ENCODE measurements at regions not wholly inside any gene's neighbourhood (a gene's known extent, or its start where the extent isn't known, plus 50 kb on each side); places are given as distances from the start of the nearest gene placed in this dataset.

DNA sequence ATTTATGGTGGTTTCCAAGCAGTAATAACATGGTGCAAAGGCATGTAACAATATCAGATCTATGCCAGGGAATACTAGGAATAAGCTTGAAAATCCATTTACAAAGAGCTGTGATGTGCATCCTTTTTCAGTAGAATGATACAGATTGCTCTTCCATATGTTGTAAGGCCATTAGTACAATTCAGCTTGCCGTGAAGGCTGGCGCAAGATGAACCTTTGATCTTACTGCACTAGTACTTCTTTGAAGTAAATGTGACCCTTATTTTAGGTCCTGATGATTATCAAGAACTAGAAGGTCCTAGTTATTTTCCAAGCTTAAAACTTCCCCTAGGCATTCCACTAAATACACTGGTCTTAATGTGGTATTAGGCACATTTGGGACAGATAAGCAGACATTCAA lies 210.1 kb upstream of the CD96 start:
- H3K4me1 ChIP-seq (ENCODE audit: control insufficient read depth in 1 of 2, insufficient read depth in 2 of 2, low read length in 2 of 2), result no peaks in the 10 kb centered on the region
- no peak for ATAC-seq (ENCODE audit: low FRiP score)
- no peaks in the 10 kb centered on the region for H3K9me3 ChIP-seq (ENCODE audit: control insufficient read depth, low read length)
- H3K27me3 ChIP-seq (ENCODE audit: control insufficient read depth in 1 of 2, insufficient read depth in 2 of 2, low read length in 1 of 2), result no peaks in the 10 kb centered on the region
- intact Hi-C loops (cut with DNase I), result no loop called here
- no peak overlapping the region for H3K27ac ChIP-seq (ENCODE audit: low read depth in 1 of 2, low read length in 2 of 2)
- WGBS, 2 donors, result 63 to 81% methylated on average over 2 of the region's 2 CpGs
- no peak for DNase-seq
- H3K36me3 ChIP-seq (ENCODE audit: control insufficient read depth in 1 of 2, insufficient read depth in 2 of 2, low read length in 1 of 2), result no peaks in the 10 kb centered on the region
- no peak overlapping the region for H3K4me3 ChIP-seq (ENCODE audit: low read length in 2 of 2)

GRCh38 chr3:111332488-111333080 lies 209.4 kb upstream of the CD96 start:
- WGBS, 2 donors, result 79 to 83% methylated on average over 3 of the region's 3 CpGs
- H3K27ac ChIP-seq (ENCODE audit: low read depth in 1 of 2, low read length in 2 of 2), result no peak overlapping the region
- DNase-seq (no peak), ATAC-seq (ENCODE audit: low FRiP score) (no peak)
- H3K9me3 ChIP-seq (ENCODE audit: control insufficient read depth, low read length), result no peaks in the 10 kb centered on the region
- no peaks in the 10 kb centered on the region for H3K27me3 ChIP-seq (ENCODE audit: control insufficient read depth in 1 of 2, insufficient read depth in 2 of 2, low read length in 1 of 2)
- no peaks in the 10 kb centered on the region for H3K4me1 ChIP-seq (ENCODE audit: control insufficient read depth in 1 of 2, insufficient read depth in 2 of 2, low read length in 2 of 2)
- H3K36me3 ChIP-seq (ENCODE audit: control insufficient read depth in 1 of 2, insufficient read depth in 2 of 2, low read length in 1 of 2), result no peaks in the 10 kb centered on the region
- intact Hi-C loops (cut with DNase I), result no loop called here
- no peak overlapping the region for H3K4me3 ChIP-seq (ENCODE audit: low read length in 2 of 2)

GRCh38 chr3:111333642-111334041 lies 208.4 kb upstream of the CD96 start:
- 81 to 83% methylated on average over 3 of the region's 3 CpGs for WGBS, 2 donors

GRCh38 chr3:111335512-111336303 lies 206.3 kb upstream of the CD96 start:
- no peaks in the 10 kb centered on the region for H3K27me3 ChIP-seq (ENCODE audit: control insufficient read depth in 1 of 2, insufficient read depth in 2 of 2, low read length in 1 of 2)
- no peak for DNase-seq
- intact Hi-C loops (cut with DNase I), result no loop called here
- no peaks in the 10 kb centered on the region for H3K4me1 ChIP-seq (ENCODE audit: control insufficient read depth in 1 of 2, insufficient read depth in 2 of 2, low read length in 2 of 2)
- H3K27ac ChIP-seq (ENCODE audit: low read depth in 1 of 2, low read length in 2 of 2), result no peak overlapping the region
- ATAC-seq (ENCODE audit: low FRiP score), result no peak
- no peaks in the 10 kb centered on the region for H3K36me3 ChIP-seq (ENCODE audit: control insufficient read depth in 1 of 2, insufficient read depth in 2 of 2, low read length in 1 of 2)
- H3K9me3 ChIP-seq (ENCODE audit: control insufficient read depth, low read length), result peaks cover 1% of the 10 kb centered on the region
- 86 to 89% methylated on average over 2 of the region's 2 CpGs for WGBS, 2 donors
- H3K4me3 ChIP-seq (ENCODE audit: low read length in 2 of 2), result no peak overlapping the region

More at GRCh38 chr3:111333642-111334041, 208.4 kb upstream of the CD96 start:
- Histone ChIP-seq H3K9me3 (ENCODE audit: control insufficient read depth, low read length) (peaks cover 1% of the 10 kb centered on the region), H3K27me3 (ENCODE audit: control insufficient read depth in 1 of 2, insufficient read depth in 2 of 2, low read length in 1 of 2) (no peaks in the 10 kb centered on the region), H3K36me3 (ENCODE audit: control insufficient read depth in 1 of 2, insufficient read depth in 2 of 2, low read length in 1 of 2) (no peaks in the 10 kb centered on the region), H3K4me3 (ENCODE audit: low read length in 2 of 2) (no peak overlapping the region), H3K4me1 (ENCODE audit: control insufficient read depth in 1 of 2, insufficient read depth in 2 of 2, low read length in 2 of 2) (no peaks in the 10 kb centered on the region), H3K27ac (ENCODE audit: low read depth in 1 of 2, low read length in 2 of 2) (no peak overlapping the region)
- no peak for DNase-seq
- intact Hi-C loops (cut with DNase I), result no loop called here
- ATAC-seq (ENCODE audit: low FRiP score), result no peak

DNA sequence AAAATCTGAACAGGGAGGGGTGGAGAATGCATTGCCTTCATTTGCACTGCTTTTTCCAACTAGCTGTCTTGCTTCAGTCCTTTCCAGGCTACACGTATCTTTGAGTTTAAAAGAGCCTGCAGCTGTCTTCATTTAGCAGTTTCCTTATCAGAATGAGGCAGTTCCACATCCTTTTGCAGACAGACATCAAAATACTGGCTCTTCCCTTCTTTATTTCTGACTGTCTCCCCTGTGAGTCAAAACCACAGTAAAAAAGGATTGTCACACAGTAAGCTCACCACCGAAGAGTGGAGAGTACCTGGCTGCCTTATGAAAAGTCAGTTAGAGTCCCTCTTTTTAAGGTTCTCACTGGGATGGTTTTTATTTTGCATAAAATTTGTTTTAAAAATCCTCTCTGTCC lies 205.5 kb upstream of the CD96 start:
- 54 to 58% methylated on average over 2 of the region's 2 CpGs for WGBS, 2 donors
- no peak overlapping the region for H3K27ac ChIP-seq (ENCODE audit: low read depth in 1 of 2, low read length in 2 of 2)
- peaks cover 6% of the 10 kb centered on the region for H3K9me3 ChIP-seq (ENCODE audit: control insufficient read depth, low read length)
- no peaks in the 10 kb centered on the region for H3K27me3 ChIP-seq (ENCODE audit: control insufficient read depth in 1 of 2, insufficient read depth in 2 of 2, low read length in 1 of 2)
- no peaks in the 10 kb centered on the region for H3K4me1 ChIP-seq (ENCODE audit: control insufficient read depth in 1 of 2, insufficient read depth in 2 of 2, low read length in 2 of 2)
- intact Hi-C loops (cut with DNase I), result no loop called here
- DNase-seq, result no peak
- H3K36me3 ChIP-seq (ENCODE audit: control insufficient read depth in 1 of 2, insufficient read depth in 2 of 2, low read length in 1 of 2), result no peaks in the 10 kb centered on the region
- H3K4me3 ChIP-seq (ENCODE audit: low read length in 2 of 2), result no peak overlapping the region
- ATAC-seq (ENCODE audit: low FRiP score), result no peak

DNA sequence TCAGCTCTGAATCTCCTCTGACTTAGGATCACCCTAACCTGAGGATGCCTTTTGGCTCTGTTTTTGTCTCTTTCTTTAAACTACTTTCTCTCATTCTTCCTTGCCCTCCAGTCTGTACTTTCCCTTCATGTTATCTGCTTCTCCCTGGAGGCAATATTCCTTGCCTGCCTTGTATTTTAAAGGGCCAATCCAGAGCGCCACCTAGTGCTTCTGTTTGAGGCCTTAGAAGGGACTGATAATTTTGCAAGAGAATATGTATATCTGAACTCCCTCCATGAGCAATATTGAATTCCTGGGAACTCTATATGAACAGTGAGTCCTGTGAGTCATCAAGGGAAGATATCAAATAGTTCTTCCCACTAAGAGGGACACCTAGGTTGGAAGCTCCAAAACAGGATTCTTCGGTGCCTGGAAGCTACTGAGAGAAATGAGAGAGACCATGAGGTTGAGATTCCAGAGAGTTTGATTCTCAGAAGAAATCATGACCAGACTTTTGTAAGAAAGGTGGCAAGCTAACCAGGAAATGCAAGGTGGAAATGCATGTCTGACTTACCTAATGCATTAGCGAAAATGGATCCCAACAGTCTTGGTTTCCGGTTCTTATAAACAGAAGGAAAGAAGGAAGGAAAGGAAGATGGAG lies 203.8 kb upstream of the CD96 start:
- H3K27me3 ChIP-seq (ENCODE audit: control insufficient read depth in 1 of 2, insufficient read depth in 2 of 2, low read length in 1 of 2), result no peaks in the 10 kb centered on the region
- H3K27ac ChIP-seq (ENCODE audit: low read depth in 1 of 2, low read length in 2 of 2), result no peak overlapping the region
- ATAC-seq (ENCODE audit: low FRiP score) (peak; percentile 33), DNase-seq (peak in 1 of 2 donors; percentile 46)
- 69 to 74% methylated on average over 4 of the region's 4 CpGs for WGBS, 2 donors
- no peaks in the 10 kb centered on the region for H3K36me3 ChIP-seq (ENCODE audit: control insufficient read depth in 1 of 2, insufficient read depth in 2 of 2, low read length in 1 of 2)
- intact Hi-C loops (cut with DNase I), result no loop called here
- H3K4me1 ChIP-seq (ENCODE audit: control insufficient read depth in 1 of 2, insufficient read depth in 2 of 2, low read length in 2 of 2), result no peaks in the 10 kb centered on the region
- H3K9me3 ChIP-seq (ENCODE audit: control insufficient read depth, low read length), result peaks cover 7% of the 10 kb centered on the region
- no peak overlapping the region for H3K4me3 ChIP-seq (ENCODE audit: low read length in 2 of 2)

DNA sequence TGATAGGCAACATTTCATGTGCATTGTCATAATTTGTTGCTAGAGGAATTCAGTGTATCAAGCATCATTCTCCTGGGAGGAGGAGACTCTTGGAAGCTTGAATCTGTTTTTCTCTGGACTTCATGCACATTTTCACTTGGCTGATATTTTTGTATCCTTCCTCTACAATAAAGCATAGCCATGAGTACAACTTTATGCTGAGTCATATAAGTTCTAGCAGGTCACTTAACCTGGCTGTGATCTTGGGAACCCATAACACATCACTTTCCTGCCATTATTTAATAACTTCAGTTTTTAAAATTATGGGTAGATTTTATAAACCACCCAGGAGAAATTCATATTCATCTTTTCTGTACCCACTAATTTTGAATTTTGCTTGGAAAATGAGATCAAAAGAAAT lies 203.0 kb upstream of the CD96 start:
- no peaks in the 10 kb centered on the region for H3K36me3 ChIP-seq (ENCODE audit: control insufficient read depth in 1 of 2, insufficient read depth in 2 of 2, low read length in 1 of 2)
- H3K9me3 ChIP-seq (ENCODE audit: control insufficient read depth, low read length), result peaks cover 7% of the 10 kb centered on the region
- intact Hi-C loops (cut with DNase I), result no loop called here
- H3K27me3 ChIP-seq (ENCODE audit: control insufficient read depth in 1 of 2, insufficient read depth in 2 of 2, low read length in 1 of 2), result no peaks in the 10 kb centered on the region
- H3K27ac ChIP-seq (ENCODE audit: low read depth in 1 of 2, low read length in 2 of 2), result no peak overlapping the region
- ATAC-seq (ENCODE audit: low FRiP score) (no peak), DNase-seq (no peak)
- no peaks in the 10 kb centered on the region for H3K4me1 ChIP-seq (ENCODE audit: control insufficient read depth in 1 of 2, insufficient read depth in 2 of 2, low read length in 2 of 2)
- H3K4me3 ChIP-seq (ENCODE audit: low read length in 2 of 2), result no peak overlapping the region

GRCh38 chr3:111351334-111351733 lies 190.7 kb upstream of the CD96 start:
- WGBS, 2 donors, result 52 to 59% methylated on average over 1 of the region's 1 CpG
- H3K27me3 ChIP-seq (ENCODE audit: control insufficient read depth in 1 of 2, insufficient read depth in 2 of 2, low read length in 1 of 2), result no peaks in the 10 kb centered on the region
- H3K36me3 ChIP-seq (ENCODE audit: control insufficient read depth in 1 of 2, insufficient read depth in 2 of 2, low read length in 1 of 2), result no peaks in the 10 kb centered on the region
- H3K4me1 ChIP-seq (ENCODE audit: control insufficient read depth in 1 of 2, insufficient read depth in 2 of 2, low read length in 2 of 2), result no peaks in the 10 kb centered on the region
- H3K27ac ChIP-seq (ENCODE audit: low read depth in 1 of 2, low read length in 2 of 2), result no peak overlapping the region
- DNase-seq (no peak), ATAC-seq (ENCODE audit: low FRiP score) (peak; percentile 19)
- H3K9me3 ChIP-seq (ENCODE audit: control insufficient read depth, low read length), result no peaks in the 10 kb centered on the region
- no peak overlapping the region for H3K4me3 ChIP-seq (ENCODE audit: low read length in 2 of 2)
- intact Hi-C loops (cut with DNase I), result no loop called here

GRCh38 chr3:111352585-111352984 lies 189.4 kb upstream of the CD96 start:
- no peak overlapping the region for H3K27ac ChIP-seq (ENCODE audit: low read depth in 1 of 2, low read length in 2 of 2)
- ATAC-seq (ENCODE audit: low FRiP score) (no peak), DNase-seq (no peak)
- 46 to 49% methylated on average over 2 of the region's 2 CpGs for WGBS, 2 donors
- no peaks in the 10 kb centered on the region for H3K4me1 ChIP-seq (ENCODE audit: control insufficient read depth in 1 of 2, insufficient read depth in 2 of 2, low read length in 2 of 2)
- H3K27me3 ChIP-seq (ENCODE audit: control insufficient read depth in 1 of 2, insufficient read depth in 2 of 2, low read length in 1 of 2), result no peaks in the 10 kb centered on the region
- H3K4me3 ChIP-seq (ENCODE audit: low read length in 2 of 2), result no peak overlapping the region
- intact Hi-C loops (cut with DNase I), result no loop called here
- H3K9me3 ChIP-seq (ENCODE audit: control insufficient read depth, low read length), result no peaks in the 10 kb centered on the region
- H3K36me3 ChIP-seq (ENCODE audit: control insufficient read depth in 1 of 2, insufficient read depth in 2 of 2, low read length in 1 of 2), result no peaks in the 10 kb centered on the region
